Right renal pelvis (tissue), 4 donors: ENCODE measurements at regions not wholly inside any gene's neighbourhood (a gene's known extent, or its start where the extent isn't known, plus 50 kb on each side); places are given as distances from the start of the nearest gene placed in this dataset.
"Not testable (repeated sequence)": the region's sequence is repeated elsewhere in the genome, so short reads cannot be mapped to it uniquely, and the experiment has no call there.

Experiments used
- DNase-seq, 4 donors: peaks; one replicate each; pipeline ENCODE4 v3.0.0-alpha.2; 2013; ENCODE audit warnings: low read depth in 4 of 4, low spot score in 3 of 4, missing footprints in 1 of 4

DNA sequence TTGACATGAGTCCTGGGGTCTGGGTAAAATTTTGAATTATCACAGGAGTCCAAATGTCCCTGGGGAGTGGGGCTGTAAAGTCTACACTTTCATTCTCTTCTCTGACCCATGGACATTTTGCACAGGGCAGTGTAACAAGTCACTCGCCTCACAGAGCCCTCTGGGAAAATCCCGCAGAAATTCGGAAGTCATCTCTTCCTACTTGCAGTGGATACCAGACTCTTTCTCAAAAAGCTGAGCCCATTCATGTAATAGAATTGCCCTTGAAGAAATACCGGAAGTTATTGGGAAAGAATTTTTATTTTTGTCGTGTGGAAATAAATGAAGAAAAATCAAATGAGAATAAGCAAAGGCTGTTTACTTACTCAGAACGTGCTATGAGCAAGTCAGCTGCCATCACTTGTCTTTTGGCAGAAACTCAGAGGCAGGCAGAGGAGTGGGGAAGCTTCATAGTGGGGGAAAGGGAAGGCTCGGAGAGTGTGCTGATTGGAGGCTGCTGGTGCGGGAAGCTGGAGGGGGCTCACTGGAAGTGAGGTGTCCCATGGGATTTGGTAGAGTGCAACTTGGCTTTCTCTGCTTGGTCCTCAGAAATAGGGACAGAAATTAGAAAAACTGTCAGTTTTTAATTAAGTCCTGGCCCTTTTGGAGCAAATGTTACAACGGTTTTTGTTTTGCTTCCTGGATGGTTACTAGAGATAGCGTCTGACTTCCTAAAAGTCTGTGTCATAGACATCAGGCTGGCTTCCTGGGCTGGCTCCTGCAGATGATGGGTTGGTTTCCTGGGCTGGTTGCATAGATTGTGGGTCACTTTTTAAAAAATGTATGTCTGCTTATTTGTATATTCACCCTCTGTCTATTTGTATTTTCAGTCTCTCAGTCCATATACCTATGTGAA lies 79.8 kb upstream of the EEF1E1 start:
- DNase-seq = no peak

DNA sequence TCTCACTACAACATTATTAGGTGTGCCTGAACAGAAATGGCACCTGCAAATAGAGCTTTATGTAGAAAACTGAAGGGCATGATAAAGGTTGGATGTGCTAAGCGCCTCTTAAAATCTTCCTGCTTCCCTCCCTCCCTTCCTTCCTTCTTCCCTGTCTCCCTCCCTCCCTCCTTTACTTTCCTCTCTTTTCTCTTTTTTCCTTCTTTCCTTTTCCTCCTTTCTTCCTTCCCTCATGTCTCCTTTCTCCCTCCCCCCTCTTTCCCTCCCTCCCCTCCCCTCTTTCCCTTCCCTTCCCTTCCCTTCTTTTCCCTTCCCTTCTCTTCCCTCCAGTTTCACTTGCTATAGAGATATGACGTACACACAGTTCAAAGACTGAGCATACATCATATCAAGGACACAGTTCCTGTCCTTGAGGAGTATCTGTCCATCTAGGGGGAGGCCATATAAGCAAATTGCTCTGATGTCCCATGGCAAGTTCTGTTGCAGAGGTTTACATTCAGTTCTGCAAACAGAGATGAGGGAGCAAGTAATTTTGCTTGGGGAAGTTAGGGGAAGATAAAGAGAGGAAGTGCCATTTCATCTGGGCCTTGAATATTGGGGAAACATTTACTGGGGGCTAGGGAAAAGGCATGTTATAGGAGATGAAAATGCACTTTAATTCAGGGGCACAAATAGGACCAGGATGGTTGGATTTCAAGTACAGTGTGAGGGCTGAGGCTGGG lies 79.0 kb upstream of the EEF1E1 start:
- DNase-seq = no peak

DNA sequence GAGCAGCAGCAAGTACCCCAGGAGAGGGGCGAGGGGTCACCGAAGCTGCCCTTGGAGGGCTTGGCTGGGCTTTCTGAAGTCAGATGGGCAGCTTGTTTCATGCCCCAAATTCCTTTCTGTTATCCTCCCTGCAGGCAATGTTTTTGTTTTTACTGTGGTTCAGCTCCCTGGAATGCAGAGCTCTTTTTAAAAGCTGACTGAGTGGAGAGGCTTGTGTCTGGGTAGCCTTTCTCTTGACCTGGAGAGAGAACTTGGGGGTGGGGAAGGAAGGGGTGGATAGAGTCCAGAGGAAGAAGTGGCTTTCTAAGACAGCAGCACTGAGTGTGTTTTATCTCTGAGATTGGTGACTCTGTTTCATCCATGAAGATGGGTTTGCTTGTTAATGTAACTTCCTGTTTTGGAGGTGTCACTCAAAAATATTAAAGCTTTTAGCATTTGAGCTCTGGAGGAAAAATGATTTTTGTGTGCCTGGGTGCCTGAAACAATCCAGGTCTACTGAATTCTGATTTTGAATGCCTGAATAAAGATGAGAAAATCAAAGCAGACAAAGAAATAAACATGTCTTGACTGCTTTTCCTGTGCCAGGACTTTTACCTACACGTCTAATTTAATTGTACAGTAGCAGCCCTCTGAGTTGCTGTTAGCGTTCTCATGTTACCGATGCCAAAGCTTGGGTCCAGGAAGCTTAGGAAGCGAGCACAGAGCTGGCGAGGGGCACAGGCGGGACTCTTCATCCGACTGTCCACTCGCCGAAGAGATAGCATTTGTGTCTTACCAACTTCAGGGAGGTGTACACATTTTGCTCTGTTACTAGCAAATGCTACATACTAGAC lies 78.2 kb upstream of the EEF1E1 start:
- no peak for DNase-seq

DNA sequence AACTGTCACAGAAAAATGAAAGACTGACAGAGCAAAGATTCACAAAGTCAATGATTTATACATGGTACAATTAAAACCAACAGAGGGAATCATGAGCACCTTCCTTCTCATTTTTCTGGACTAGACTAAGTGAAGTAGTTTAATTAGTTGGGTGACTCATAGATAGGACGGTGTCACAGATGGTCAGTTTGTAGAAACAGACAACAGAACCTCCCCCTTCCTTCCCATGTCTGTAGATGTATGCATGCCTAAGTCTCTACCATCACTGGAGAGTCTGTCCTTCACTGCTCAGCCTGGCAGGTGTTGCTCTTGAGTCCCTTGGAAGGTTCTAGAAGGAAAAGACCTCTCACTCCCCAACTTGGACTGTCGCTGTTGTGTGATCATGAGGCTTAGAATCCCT lies 75.4 kb upstream of the EEF1E1 start:
- no peak for DNase-seq

DNA sequence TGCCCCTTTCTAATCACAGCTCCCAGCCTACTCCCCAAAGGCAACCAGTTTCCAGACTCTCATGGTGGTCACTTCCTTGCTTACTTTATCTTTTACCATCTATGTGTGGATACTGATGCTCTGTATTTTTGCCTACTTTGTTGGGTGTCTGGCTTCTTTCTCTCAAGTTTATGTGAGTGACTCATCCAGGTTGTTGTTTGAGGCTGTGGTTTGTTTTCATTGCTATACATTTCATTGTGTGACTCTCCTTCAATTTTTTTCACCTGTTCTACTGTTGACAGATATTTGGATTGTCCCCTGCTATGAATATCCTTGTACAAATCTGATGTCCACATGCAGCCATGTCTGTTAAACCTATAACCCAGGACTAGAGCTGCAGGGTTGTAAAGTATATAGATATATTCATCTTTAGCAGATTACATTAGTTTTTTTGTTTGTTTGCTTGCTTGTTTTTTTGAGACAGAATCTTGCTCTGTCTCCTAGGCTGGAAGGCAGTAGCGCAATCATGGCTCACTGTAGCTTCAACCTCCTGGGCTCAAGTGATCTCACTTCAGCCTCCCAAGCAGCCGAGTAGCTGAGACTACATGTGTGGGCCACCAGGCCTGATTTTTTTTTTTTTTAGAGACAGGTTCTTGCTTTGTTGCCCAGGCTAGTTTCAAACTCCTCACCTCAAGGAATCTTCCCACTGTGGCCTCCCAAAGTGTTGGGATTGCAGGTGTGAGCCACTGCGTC lies 72.9 kb upstream of the EEF1E1 start:
- DNase-seq = no peak

DNA sequence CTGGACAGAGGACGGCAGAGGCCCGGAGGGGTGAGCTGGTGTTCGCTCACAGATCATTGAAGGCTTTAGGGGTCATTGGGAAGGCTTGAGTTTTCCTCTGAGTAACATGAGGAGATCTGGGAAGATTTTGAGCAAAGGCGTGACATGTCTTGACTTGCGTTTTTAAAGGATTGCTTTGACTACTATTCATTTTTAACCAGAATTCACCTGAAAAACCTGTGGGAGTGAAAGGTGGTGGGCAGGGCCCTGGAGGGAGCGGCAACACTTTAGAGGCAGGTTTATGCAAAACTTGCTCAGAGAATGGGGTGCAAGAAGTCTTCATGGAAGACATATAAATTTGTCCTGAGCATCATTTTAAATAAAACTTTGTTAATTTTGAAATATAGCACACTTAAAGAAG lies 72.2 kb upstream of the EEF1E1 start:
- DNase-seq = no peak

DNA sequence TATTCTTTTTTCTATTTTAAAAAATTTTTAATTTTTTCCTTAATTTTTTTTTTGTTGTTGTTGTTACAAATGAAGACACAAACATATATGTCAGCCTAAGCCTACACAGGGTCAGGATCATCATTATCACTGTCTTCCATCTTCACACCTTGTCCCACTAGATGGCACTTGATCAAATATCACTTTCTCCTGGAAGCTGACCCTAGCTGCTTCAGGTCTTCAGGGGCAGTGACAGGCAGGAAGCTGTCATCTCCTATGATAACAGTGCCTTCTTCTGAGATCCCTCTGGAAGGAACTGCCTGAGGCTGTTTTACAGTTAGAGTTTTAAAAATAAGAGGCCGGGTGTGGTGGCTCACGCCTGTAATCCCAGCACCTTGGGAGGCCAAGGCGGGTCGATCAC lies 70.2 kb upstream of the EEF1E1 start:
- DNase-seq = no peak

DNA sequence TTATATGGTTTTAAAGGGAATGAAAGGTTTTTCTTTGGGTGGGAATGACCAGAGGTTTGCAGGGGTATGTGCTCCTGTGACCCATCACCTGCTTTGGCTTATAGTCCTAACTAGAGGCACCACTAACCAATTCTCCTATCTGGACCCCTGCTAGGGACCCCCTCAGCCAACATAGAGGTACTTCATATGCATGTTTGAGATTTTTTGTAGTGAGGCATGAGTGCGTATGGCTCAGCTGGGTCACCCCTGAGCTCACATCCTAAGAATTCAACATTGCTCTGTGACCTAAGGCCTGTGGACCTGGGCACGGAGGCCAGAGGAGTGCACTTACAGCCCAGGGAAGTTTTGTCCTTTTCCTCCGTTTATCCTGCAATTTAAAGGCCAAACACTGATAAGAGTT lies 68.4 kb upstream of the EEF1E1 start:
- DNase-seq = no peak

DNA sequence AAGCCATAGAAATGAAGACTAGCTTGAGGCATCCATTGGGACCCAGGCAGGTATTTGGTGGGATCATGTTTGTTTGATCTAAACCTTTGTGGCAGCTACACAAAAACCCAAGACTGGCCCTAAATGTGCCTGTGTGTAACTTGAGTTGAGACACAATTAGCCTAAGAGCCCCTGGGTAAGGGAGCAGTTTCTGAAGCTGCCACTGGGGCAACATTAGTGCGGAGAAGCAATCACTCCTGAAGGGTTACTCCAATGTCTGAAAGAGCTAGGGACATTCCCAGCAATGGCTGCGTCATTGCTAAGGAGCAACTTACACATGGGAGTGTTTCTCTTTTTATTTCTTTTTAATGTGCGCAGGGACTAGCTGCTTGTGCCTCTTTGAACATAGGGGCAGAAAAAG lies 67.9 kb upstream of the EEF1E1 start:
- no peak for DNase-seq

DNA sequence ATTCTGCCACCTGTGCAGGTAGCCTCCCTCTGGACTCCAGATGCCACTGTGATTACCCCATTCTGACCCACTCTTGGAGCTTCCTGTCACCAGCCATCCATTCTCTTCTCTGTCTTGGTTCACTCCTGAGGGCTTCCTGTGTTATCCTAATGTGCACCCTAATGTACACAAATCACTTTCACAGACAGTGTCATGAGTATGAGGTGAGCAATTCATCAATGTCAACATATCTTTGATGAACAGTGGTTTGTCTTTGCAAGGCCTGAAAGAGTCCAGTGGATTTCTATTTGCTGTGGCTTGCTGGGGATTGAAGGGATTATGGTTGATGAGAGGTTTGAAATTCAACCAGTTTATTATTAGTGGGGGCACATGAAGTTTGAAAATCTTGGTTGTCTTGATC lies 63.8 kb upstream of the EEF1E1 start:
- no peak for DNase-seq

DNA sequence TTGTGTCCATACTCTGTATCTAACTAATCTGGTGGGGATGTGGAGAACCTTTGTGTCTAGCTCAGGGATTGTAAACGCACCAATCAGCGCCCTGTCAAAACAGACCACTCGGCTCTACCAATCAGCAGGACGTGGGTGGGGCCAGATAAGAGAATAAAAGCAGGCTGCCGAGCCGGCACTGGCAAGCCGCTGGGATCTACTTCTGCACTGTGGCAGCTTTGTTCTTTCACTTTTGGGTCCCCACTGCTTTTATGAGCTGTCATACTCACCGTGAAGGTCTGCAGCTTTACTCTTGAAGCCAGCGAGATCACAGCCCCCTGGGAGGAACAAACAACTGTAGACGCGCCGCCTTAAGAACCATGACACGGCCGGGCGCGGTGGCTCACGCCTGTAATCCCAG lies 62.7 kb upstream of the EEF1E1 start:
- DNase-seq = not testable (repeated sequence)

DNA sequence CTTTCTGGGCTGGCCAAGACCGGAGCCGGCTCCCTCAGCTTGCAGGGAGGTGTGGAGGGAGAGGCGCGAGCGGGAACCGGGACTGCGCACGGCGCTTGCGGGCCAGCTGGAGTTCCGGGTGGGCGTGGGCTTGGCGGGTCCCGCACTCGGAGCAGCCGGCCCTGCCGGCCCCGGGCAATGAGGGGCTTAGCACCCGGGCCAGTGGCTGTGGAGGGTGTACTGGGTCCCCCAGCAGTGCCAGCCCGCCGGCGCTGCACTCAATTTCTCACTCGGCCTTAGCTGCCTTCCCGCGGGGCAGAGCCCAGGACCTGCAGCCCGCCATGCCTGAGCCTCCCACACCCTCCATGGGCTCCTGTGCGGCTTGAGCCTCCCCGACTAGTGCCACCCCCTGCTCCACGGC lies 61.9 kb upstream of the EEF1E1 start:
- not testable (repeated sequence) for DNase-seq

DNA sequence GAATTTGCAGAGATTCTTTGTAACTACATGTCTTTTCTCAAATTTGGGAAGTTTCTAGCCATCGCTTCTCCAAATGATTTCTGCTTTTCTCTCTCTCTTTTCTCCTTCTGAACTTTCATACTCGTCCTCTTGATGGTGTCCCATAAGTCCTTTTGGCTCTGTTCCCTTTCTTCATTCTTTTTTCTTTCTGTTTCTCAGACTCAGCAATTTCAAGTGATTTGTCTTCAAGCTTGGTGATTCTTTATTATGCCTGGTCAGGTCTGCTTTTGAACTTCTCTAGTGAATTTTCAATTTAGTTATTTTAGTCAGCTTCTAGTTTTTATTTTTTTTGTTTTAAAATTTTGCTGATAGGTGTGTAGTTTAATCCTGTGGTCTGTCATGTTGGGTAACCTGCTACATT lies 57.6 kb upstream of the EEF1E1 start:
- DNase-seq = no peak

DNA sequence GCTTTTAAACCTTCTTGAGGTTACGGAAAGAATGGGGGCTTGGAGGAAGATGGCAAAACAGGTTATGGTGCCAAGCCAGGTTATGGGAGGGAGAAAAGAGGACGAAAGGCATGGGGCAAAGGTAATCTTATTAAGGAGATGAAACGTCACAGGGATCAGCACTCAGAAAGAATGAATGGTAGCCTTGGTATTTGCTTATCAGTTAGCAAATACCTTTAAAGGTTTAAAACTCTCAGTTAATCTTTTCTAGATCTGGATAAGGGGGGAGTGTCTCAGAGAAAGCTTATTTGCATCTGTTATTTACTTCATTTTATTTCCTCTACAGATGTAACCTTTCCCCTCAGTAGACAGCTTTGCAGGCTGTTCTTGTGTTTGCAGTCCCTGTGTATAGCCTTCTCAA lies 55.5 kb upstream of the EEF1E1 start:
- DNase-seq = no peak

DNA sequence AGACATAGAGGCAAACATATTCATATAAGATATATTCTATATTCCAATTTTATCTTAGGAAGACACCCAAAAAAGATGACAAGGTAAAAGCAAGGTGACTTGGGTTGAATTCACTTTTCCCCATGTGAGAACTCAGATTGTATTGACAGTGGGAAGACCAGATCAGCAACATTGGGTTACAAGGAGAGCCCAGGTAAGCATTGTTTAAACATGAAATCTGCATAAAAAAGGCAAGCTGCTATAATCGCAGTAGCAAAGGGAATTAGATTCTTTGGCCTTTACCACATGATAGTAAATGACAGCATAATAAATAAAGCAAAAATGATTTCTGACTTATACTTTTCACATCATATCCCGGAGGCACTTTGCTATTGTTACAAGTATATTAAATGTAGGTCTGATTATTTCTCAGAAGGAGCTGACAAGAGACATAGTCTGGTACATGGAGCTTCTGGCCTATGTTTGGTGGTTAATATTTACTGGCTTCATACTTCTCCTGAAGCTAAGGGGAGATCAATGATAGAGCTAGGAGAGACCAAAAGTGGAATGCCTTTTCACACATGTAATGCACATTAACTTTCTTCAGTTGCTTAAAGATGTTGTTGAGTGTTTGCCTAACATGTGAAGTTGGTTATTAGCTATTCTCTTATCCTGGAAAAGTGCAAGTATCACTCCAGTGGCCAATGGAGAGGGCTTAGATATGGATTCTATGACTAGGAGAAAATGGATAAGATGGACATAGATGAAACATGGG lies 53.1 kb upstream of the EEF1E1 start:
- DNase-seq = no peak
